B cell (primary cell): ENCODE measurements at regions not wholly inside any gene's neighbourhood (a gene's known extent, or its start where the extent isn't known, plus 50 kb on each side); places are given as distances from the start of the nearest gene placed in this dataset.
"Not testable (repeated sequence)": the region's sequence is repeated elsewhere in the genome, so short reads cannot be mapped to it uniquely, and the experiment has no call there.

Experiments
- CTCF ChIP-seq: fragments of 200-600 bp; IDR thresholded peaks from one replicate; pipeline ENCODE4 v1.8.0; 2022; ENCODE audit warnings: antibody characterized with exemption, mild to moderate bottlenecking
- EZH2 ChIP-seq: IDR thresholded peaks from 2 replicates; pipeline ENCODE4 v1.6.1; 2012; ENCODE audit warnings: borderline replicate concordance, low read depth, mild to moderate bottlenecking, moderate library complexity, low read length; ENCODE audit not compliant: insufficient read depth, poor library complexity, severe bottlenecking

GRCh38 chr6:26756067-26756805 is 96.7 kb upstream of the ZNF322 start:
- TF ChIP-seq CTCF, EZH2: not testable (repeated sequence)
